BJ (cell line): ENCODE measurements at regions not wholly inside any gene's neighbourhood (a gene's known extent, or its start where the extent isn't known, plus 50 kb on each side); places are given as distances from the start of the nearest gene placed in this dataset.

Experiments used
- CTCF ChIA-PET: fragments of 350-600 bp; formaldehyde crosslinking; extraction: SDS; loops from one replicate; lab custom pipeline; 2021; ENCODE audit warnings: antibody characterized with exemption, inconsistent platforms; lab: Yijun Ruan, JAX
- POLR2A ChIA-PET: fragments of 300-600 bp; sonication (Branson Sonifier 250); formaldehyde crosslinking; extraction: SDS; loops from one replicate; lab custom pipeline; 2021; ENCODE audit warnings: antibody characterized with exemption; lab: Charles Lee
- DNase-seq: peaks from one replicate; pipeline ENCODE4 v3.0.0-alpha.2; 2011; ENCODE audit warnings: low read depth
- H3K27me3 ChIP-seq: 2 replicates; pipeline ENCODE4 v1.6.0; 2011; ENCODE audit warnings: low read length; ENCODE audit not compliant: control insufficient read depth, insufficient read depth
- H3K36me3 ChIP-seq: 2 replicates; pipeline ENCODE4 v1.5.1; 2011; ENCODE audit warnings: low read length; ENCODE audit not compliant: control insufficient read depth, insufficient read depth
- H3K4me3 ChIP-seq: 2 replicates; pipeline ENCODE4 v1.5.1; 2011; ENCODE audit warnings: low read depth, mild to moderate bottlenecking, control low read depth, low read length
- TF ChIP-seq, protein P1 (sequence below): IDR thresholded peaks from 2 replicates; pipeline ENCODE4 v1.5.1; 2011; ENCODE audit warnings: low read depth, mild to moderate bottlenecking, control low read depth, inconsistent platforms, low read length, moderate library complexity; ENCODE audit not compliant: insufficient read depth

DNA sequence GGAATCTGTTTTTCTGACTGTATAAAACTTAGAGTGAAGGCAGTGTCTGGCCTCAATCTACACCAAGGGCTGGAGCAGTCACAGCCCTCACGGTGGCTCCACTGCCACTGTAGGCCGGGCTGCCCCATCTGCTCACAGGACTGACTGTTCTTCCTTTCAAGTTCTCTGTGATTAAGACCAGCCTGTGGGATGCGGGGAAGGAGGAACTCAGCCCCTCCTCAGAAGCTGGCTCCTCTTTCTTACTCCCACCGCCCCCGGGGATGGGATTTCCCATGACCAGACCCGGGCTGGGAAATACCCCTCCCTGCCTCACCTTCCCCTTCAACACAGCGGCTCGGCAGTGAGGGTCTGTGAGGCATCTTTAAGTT lies 106.0 kb downstream of the COPS8 start:
- POLR2A ChIA-PET, result no interaction called here
- TF ChIP-seq, protein P1, sequence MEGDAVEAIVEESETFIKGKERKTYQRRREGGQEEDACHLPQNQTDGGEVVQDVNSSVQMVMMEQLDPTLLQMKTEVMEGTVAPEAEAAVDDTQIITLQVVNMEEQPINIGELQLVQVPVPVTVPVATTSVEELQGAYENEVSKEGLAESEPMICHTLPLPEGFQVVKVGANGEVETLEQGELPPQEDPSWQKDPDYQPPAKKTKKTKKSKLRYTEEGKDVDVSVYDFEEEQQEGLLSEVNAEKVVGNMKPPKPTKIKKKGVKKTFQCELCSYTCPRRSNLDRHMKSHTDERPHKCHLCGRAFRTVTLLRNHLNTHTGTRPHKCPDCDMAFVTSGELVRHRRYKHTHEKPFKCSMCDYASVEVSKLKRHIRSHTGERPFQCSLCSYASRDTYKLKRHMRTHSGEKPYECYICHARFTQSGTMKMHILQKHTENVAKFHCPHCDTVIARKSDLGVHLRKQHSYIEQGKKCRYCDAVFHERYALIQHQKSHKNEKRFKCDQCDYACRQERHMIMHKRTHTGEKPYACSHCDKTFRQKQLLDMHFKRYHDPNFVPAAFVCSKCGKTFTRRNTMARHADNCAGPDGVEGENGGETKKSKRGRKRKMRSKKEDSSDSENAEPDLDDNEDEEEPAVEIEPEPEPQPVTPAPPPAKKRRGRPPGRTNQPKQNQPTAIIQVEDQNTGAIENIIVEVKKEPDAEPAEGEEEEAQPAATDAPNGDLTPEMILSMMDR, result no peak
- CTCF ChIA-PET, result interaction anchor here (0.7 to 1.5 kb wide), 3 partner anchors 10 to 26 kb away, joined by 3 to 5 read pairs (median 4); no protein-coding TSS in a partner anchor
- no peak for DNase-seq
- H3K36me3 ChIP-seq, result no peaks in the 10 kb centered on the region
- H3K4me3 ChIP-seq, result no peak overlapping the region
- H3K27me3 ChIP-seq, result no peaks in the 10 kb centered on the region

DNA sequence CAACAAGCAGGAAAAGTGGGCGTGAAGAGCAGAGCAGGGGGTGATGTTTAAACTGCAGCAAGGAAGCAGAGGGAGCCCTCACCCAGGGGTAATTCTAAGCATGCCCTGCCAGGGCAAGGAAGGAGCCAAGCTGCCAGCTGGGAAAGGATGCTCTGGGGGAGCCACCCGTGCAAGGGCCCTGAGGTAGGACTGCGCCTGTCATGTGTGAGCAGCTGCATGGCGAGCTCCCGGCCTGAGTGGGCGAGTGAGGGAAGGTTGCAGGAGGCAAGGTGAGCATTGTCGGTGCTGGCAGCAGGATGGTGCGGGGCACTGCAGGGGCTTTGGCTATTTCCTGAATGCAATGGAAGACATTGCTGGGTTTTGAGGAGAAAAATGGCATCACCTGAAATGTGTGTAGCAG lies 107.2 kb downstream of the COPS8 start:
- CTCF ChIA-PET, result interaction anchor here (0.9 to 1.3 kb wide), 2 partner anchors 15 to 28 kb away, joined by 3 read pairs; no protein-coding TSS in a partner anchor
- H3K36me3 ChIP-seq, result no peaks in the 10 kb centered on the region
- H3K4me3 ChIP-seq, result no peak overlapping the region
- POLR2A ChIA-PET, result no interaction called here
- DNase-seq, result no peak
- TF ChIP-seq, protein P1, result no peak
- H3K27me3 ChIP-seq, result no peaks in the 10 kb centered on the region

DNA sequence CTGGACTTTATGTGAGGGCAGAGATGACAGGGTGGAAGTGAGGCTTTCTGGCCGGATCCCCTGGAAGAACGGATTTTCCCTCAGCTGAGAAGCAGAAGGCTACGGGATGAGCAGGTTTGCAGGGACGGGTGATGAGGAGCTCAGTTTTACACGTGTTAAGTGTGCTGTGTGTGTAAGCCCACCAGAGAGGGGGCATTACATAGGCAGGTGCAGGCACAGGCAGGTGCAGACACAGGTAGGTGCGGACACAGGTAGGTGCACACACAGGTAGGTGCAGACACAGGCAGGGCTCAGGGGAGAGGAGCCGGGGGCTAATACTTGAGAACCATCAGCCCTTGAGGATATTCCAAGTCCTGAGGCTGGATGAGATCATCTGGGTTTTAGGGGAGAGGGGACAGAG lies 107.7 kb downstream of the COPS8 start:
- ChIA-PET CTCF (interaction anchor here (0.9 to 1.3 kb wide), 2 partner anchors 14 to 28 kb away, joined by 3 read pairs; no protein-coding TSS in a partner anchor), POLR2A (no interaction called here)
- Histone ChIP-seq H3K27me3 (no peaks in the 10 kb centered on the region), H3K36me3 (no peaks in the 10 kb centered on the region), H3K4me3 (no peak overlapping the region)
- TF ChIP-seq, protein P1, result no peak
- DNase-seq, result no peak

DNA sequence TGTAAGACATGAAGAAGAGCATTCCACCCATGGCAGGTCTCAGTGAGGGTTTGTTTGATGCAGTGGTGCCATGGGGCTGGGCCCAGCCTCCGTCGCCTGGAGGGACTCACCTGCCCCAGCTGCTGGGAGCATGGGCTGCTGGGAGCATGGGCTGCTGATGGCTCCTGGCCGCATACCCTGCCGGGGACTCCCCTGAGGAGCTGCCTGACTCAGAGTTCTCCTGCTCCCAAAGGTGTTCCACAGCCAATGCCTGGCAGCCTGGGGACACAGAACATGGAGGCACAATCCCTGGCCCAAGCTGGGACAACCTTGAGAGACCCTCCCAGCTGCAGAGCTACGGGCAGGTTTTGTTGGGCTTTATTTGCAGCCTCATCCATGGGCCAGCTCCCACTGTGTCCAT lies 108.4 kb downstream of the COPS8 start:
- Histone ChIP-seq H3K4me3 (no peak overlapping the region), H3K27me3 (no peaks in the 10 kb centered on the region), H3K36me3 (no peaks in the 10 kb centered on the region)
- no peak for DNase-seq
- TF ChIP-seq, protein P1, result no peak
- CTCF ChIA-PET, result no interaction called here
- POLR2A ChIA-PET, result no interaction called here

DNA sequence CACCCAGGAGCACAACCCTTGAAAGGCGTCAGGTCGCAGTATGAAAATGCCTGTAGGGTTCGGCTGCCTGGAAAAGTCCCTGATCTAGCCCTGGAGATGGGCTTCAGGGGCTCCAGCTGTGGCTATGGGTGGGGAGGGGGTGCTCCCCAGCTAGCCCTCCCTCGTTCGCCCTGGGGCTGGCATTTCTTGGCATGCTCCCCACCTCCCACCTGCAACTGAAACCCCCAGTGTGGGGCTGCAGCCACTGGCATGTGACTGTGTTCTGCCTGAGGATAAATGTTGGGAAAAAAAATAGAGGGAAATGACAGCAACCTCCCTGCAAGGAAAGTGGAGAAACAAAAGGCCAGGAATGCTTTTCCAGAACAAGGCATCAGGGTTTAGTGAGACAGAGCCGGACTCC lies 109.2 kb downstream of the COPS8 start:
- H3K36me3 ChIP-seq, result no peaks in the 10 kb centered on the region
- DNase-seq, result no peak
- TF ChIP-seq, protein P1, result no peak
- no peaks in the 10 kb centered on the region for H3K27me3 ChIP-seq
- POLR2A ChIA-PET, result no interaction called here
- CTCF ChIA-PET, result interaction anchor here (0.6 to 1.6 kb wide), 2 partner anchors 10 to 624 kb away, joined by 3 to 5 read pairs; no protein-coding TSS in a partner anchor
- no peak overlapping the region for H3K4me3 ChIP-seq
